NT2/D1 (cell line): ENCODE measurements at regions not wholly inside any gene's neighbourhood (a gene's known extent, or its start where the extent isn't known, plus 50 kb on each side); places are given as distances from the start of the nearest gene placed in this dataset.

Experiments used
- DNase-seq: peaks from one replicate; pipeline ENCODE4 v3.0.0-alpha.2; 2011; ENCODE audit warnings: low read depth, low spot score
- H3K27me3 ChIP-seq: 2 replicates; pipeline ENCODE4 v1.6.0; 2011; ENCODE audit warnings: mild to moderate bottlenecking; ENCODE audit not compliant: insufficient read length, insufficient read depth
- H3K36me3 ChIP-seq: 2 replicates; pipeline ENCODE4 v1.6.1; 2011; ENCODE audit warnings: mild to moderate bottlenecking, low read length, mixed read lengths; ENCODE audit not compliant: insufficient read depth, insufficient read length
- H3K4me1 ChIP-seq: 2 replicates; pipeline ENCODE4 v1.5.1; 2011; ENCODE audit not compliant: insufficient read depth, insufficient read length
- H3K4me3 ChIP-seq: 2 replicates; pipeline ENCODE4 v1.5.1; 2011; ENCODE audit warnings: low read depth; ENCODE audit not compliant: insufficient read length
- H3K9ac ChIP-seq: 2 replicates; pipeline ENCODE4 v1.6.0; 2011; ENCODE audit warnings: low read depth; ENCODE audit not compliant: insufficient read length
- H3K9me3 ChIP-seq: 2 replicates; pipeline ENCODE4 v1.5.1; 2011; ENCODE audit warnings: mild to moderate bottlenecking, low read length; ENCODE audit not compliant: insufficient read depth
- SUZ12 ChIP-seq: IDR thresholded peaks from 2 replicates; pipeline ENCODE4 v1.6.1; 2011; ENCODE audit not compliant: insufficient read length, insufficient read depth; ENCODE audit errors: extremely low read depth
- YY1 ChIP-seq: IDR thresholded peaks from 2 replicates; pipeline ENCODE4 v1.6.1; 2011; ENCODE audit not compliant: insufficient read length, insufficient read depth
- ZNF274 ChIP-seq: IDR thresholded peaks from 2 replicates; pipeline ENCODE4 v1.6.1; 2011; ENCODE audit warnings: mild to moderate bottlenecking, low read depth, low read length

GRCh38 chr4:135316266-135316779 is 1114.7 kb upstream of the PABPC4L start:
- Histone ChIP-seq H3K27me3 (no peaks in the 10 kb centered on the region), H3K4me1 (no peaks in the 10 kb centered on the region), H3K36me3 (no peaks in the 10 kb centered on the region), H3K9me3 (no peaks in the 10 kb centered on the region), H3K4me3 (no peak overlapping the region), H3K9ac (no peak overlapping the region)
- TF ChIP-seq ZNF274, result no peak
- no peak for TF ChIP-seq SUZ12
- TF ChIP-seq YY1, result no peak
- DNase-seq, result no peak

GRCh38 chr4:135290136-135290535 is 1088.5 kb upstream of the PABPC4L start:
- DNase-seq, result no peak
- Histone ChIP-seq H3K36me3 (no peaks in the 10 kb centered on the region), H3K4me3 (no peak overlapping the region), H3K9ac (no peak overlapping the region), H3K9me3 (no peaks in the 10 kb centered on the region), H3K27me3 (no peaks in the 10 kb centered on the region), H3K4me1 (no peaks in the 10 kb centered on the region)
- TF ChIP-seq YY1, result no peak
- no peak for TF ChIP-seq SUZ12
- no peak for TF ChIP-seq ZNF274

- Histone ChIP-seq H3K9ac (no peak overlapping the region), H3K4me3 (no peak overlapping the region), H3K36me3 (no peaks in the 10 kb centered on the region), H3K27me3 (no peaks in the 10 kb centered on the region), H3K4me1 (no peaks in the 10 kb centered on the region), H3K9me3 (no peaks in the 10 kb centered on the region)
- DNase-seq, result no peak
- TF ChIP-seq SUZ12 (no peak), ZNF274 (no peak), YY1 (no peak)
Observed at GRCh38 chr4:135283934-135284333, 1082.3 kb upstream of the PABPC4L start.

- Histone ChIP-seq H3K4me3 (no peak overlapping the region), H3K9me3 (no peaks in the 10 kb centered on the region), H3K36me3 (no peaks in the 10 kb centered on the region), H3K9ac (no peak overlapping the region), H3K27me3 (no peaks in the 10 kb centered on the region), H3K4me1 (no peaks in the 10 kb centered on the region)
- no peak for DNase-seq
- TF ChIP-seq ZNF274 (no peak), YY1 (no peak), SUZ12 (no peak)
Observed at GRCh38 chr4:135282676-135283075, 1081.1 kb upstream of the PABPC4L start.

GRCh38 chr4:135281230-135281629 is 1079.6 kb upstream of the PABPC4L start:
- Histone ChIP-seq H3K4me1 (no peaks in the 10 kb centered on the region), H3K36me3 (no peaks in the 10 kb centered on the region), H3K4me3 (no peak overlapping the region), H3K9me3 (no peaks in the 10 kb centered on the region), H3K9ac (no peak overlapping the region), H3K27me3 (no peaks in the 10 kb centered on the region)
- no peak for DNase-seq
- TF ChIP-seq YY1 (no peak), ZNF274 (no peak), SUZ12 (no peak)

- H3K4me3 ChIP-seq, result no peak overlapping the region
Observed at GRCh38 chr4:135277980-135278315, 1076.4 kb upstream of the PABPC4L start.

GRCh38 chr4:135277068-135277979 is 1075.7 kb upstream of the PABPC4L start:
- no peak for DNase-seq
- Histone ChIP-seq H3K4me1 (no peaks in the 10 kb centered on the region), H3K4me3 (no peak overlapping the region), H3K9me3 (no peaks in the 10 kb centered on the region), H3K36me3 (no peaks in the 10 kb centered on the region), H3K9ac (no peak overlapping the region), H3K27me3 (no peaks in the 10 kb centered on the region)
- TF ChIP-seq SUZ12 (no peak), YY1 (no peak), ZNF274 (no peak)

More at GRCh38 chr4:135277980-135278315, 1076.4 kb upstream of the PABPC4L start:
- Histone ChIP-seq H3K9ac (no peak overlapping the region), H3K36me3 (no peaks in the 10 kb centered on the region), H3K4me1 (no peaks in the 10 kb centered on the region), H3K9me3 (no peaks in the 10 kb centered on the region), H3K27me3 (no peaks in the 10 kb centered on the region)
- peak; percentile 13 for DNase-seq
- TF ChIP-seq ZNF274 (no peak), YY1 (no peak), SUZ12 (no peak)
